ENCODE measurements at regions not wholly inside any gene's neighbourhood (a gene's known extent, or its start where the extent isn't known, plus 50 kb on each side); places are given as distances from the start of the nearest gene placed in this dataset.

DNA sequence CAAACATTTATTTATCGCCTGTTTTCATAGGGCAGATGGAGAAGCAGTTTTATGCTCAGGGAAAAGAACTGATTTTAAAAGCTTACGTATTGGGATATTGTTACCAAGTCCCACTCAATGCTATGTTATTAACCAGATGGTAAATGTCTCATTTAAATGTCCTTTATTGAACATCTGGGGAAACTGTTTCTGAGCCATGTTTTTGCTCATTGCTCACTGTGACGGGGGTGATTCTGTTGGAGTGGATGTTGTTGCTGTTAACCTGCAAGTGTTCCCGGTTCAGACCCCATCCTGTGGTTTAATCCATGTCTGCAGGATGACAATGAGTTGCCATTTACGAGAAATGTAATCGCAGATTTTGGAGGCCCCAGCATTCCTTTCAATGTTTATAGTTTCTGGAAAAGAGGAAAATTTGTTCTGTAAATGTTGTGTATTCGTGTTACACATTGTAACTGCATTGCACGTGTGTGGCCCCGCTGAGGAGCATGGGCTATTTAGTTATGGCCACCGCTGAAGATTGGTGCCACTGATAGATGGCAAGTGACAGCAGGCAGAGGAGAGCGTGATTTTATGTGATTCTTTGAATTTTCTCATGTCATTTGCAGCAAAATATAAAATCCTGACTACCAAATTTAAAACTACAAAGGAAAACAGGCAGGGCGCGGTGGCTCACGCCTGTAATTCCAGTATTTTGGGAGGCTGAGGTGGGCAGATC is 174.8 kb upstream of the COPS8 start:
- Histone ChIP-seq H2AFZ (ENCODE audit: low read depth, low read length) (no peak overlapping the region), H3K27ac (ENCODE audit: low read length) (no peak overlapping the region), H3K79me2 (replicated peaks; ENCODE audit: insufficient read depth, low read length) (no peaks in the 10 kb centered on the region), H3K36me3 (ENCODE audit: insufficient read depth, low read length) (no peaks in the 10 kb centered on the region), H3K9me2 (ENCODE audit: insufficient read depth, low read length) (no peaks in the 10 kb centered on the region), H3K4me3 (ENCODE audit: low read length) (no peak overlapping the region), H3K27me3 (ENCODE audit: insufficient read depth, low read depth, low read length) (no peaks in the 10 kb centered on the region), H4K20me1 (ENCODE audit: insufficient read depth) (no peaks in the 10 kb centered on the region), H3K4me2 (ENCODE audit: low read length) (no peak overlapping the region), H3K9me3 (ENCODE audit: low read length) (no peaks in the 10 kb centered on the region), H3K9ac (ENCODE audit: low read length) (no peak overlapping the region), H3F3A (ENCODE audit: insufficient read depth, low read length, poor library complexity, severe bottlenecking) (no peaks in the 10 kb centered on the region)
- TF ChIP-seq EZH2 (IDR thresholded peaks at IDR 0.05; ENCODE audit: borderline replicate concordance, insufficient read depth, low read length, poor library complexity, severe bottlenecking) (no peak), SMC3 (conservative IDR thresholded peaks at IDR 0.05; ENCODE audit: poor library complexity) (no peak)
- TF ChIP-seq, protein P1, sequence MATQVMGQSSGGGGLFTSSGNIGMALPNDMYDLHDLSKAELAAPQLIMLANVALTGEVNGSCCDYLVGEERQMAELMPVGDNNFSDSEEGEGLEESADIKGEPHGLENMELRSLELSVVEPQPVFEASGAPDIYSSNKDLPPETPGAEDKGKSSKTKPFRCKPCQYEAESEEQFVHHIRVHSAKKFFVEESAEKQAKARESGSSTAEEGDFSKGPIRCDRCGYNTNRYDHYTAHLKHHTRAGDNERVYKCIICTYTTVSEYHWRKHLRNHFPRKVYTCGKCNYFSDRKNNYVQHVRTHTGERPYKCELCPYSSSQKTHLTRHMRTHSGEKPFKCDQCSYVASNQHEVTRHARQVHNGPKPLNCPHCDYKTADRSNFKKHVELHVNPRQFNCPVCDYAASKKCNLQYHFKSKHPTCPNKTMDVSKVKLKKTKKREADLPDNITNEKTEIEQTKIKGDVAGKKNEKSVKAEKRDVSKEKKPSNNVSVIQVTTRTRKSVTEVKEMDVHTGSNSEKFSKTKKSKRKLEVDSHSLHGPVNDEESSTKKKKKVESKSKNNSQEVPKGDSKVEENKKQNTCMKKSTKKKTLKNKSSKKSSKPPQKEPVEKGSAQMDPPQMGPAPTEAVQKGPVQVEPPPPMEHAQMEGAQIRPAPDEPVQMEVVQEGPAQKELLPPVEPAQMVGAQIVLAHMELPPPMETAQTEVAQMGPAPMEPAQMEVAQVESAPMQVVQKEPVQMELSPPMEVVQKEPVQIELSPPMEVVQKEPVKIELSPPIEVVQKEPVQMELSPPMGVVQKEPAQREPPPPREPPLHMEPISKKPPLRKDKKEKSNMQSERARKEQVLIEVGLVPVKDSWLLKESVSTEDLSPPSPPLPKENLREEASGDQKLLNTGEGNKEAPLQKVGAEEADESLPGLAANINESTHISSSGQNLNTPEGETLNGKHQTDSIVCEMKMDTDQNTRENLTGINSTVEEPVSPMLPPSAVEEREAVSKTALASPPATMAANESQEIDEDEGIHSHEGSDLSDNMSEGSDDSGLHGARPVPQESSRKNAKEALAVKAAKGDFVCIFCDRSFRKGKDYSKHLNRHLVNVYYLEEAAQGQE (IDR thresholded peaks at IDR 0.05; ENCODE audit: borderline replicate concordance): no peak

DNA sequence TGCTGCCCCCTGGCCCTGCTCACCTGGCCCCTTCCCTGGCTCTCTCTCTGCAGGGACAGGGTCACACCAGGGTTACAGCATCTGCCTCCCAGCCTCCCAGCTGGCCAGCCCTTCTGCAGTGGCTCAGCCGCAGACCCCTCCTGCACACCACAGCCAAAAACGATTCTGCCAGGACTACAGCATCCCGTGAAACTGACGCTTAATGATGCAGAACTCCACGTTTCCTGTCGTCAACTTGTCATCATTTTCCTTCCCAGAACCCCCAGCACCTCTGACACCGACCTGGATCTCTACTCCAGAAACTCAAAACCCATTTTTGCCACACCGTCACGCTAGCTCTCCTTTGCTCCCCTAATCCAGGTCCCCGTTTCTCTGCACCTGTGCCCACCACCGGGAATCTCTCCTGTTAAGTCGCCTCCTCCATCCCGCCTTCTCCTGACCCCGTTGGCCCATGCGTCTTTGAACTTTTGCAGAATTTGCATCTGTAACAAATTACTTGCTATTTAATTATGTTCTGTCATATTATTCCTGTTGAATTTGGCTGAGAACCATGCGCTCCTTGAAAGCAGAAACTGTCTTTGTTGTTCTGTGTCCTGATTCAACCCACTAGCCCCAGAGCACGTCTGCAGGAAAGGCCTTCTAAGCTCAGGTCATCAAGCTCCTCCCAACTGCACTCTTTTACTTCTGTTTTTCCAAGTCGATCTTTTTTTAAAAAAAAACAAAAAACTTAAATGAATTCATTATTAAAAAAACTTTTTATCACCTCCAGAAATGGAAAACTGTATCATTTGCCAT is 173.2 kb upstream of the COPS8 start:
- H3K4me3 ChIP-seq (ENCODE audit: low read length): no peak overlapping the region
- TF ChIP-seq EZH2 (IDR thresholded peaks at IDR 0.05; ENCODE audit: borderline replicate concordance, insufficient read depth, low read length, poor library complexity, severe bottlenecking) (no peak), SMC3 (conservative IDR thresholded peaks at IDR 0.05; ENCODE audit: poor library complexity) (no peak), RAD21 (conservative IDR thresholded peaks at IDR 0.05) (no peak), POLR2AphosphoS5 (IDR thresholded peaks at IDR 0.05) (no peak), TAF1 (IDR thresholded peaks at IDR 0.05; ENCODE audit: low read depth) (no peak), MXI1 (conservative IDR thresholded peaks at IDR 0.05; ENCODE audit: poor library complexity, severe bottlenecking) (no peak), EP300 (conservative IDR thresholded peaks at IDR 0.05; ENCODE audit: poor library complexity, severe bottlenecking) (no peak)
- TF ChIP-seq, protein P1 (IDR thresholded peaks at IDR 0.05; ENCODE audit: borderline replicate concordance): no peak
- TF ChIP-seq, protein P2, sequence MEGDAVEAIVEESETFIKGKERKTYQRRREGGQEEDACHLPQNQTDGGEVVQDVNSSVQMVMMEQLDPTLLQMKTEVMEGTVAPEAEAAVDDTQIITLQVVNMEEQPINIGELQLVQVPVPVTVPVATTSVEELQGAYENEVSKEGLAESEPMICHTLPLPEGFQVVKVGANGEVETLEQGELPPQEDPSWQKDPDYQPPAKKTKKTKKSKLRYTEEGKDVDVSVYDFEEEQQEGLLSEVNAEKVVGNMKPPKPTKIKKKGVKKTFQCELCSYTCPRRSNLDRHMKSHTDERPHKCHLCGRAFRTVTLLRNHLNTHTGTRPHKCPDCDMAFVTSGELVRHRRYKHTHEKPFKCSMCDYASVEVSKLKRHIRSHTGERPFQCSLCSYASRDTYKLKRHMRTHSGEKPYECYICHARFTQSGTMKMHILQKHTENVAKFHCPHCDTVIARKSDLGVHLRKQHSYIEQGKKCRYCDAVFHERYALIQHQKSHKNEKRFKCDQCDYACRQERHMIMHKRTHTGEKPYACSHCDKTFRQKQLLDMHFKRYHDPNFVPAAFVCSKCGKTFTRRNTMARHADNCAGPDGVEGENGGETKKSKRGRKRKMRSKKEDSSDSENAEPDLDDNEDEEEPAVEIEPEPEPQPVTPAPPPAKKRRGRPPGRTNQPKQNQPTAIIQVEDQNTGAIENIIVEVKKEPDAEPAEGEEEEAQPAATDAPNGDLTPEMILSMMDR (IDR thresholded peaks at IDR 0.05; ENCODE audit: poor library complexity, severe bottlenecking): no peak
- no peak overlapping the region for H3K4me2 ChIP-seq (ENCODE audit: low read length)

More for the DNA sequence above, 173.2 kb upstream of the COPS8 start:
- no peak overlapping the region for H3K9ac ChIP-seq (ENCODE audit: low read length)
- no peaks in the 10 kb centered on the region for H3K9me3 ChIP-seq (ENCODE audit: low read length)
- H3K36me3 ChIP-seq (ENCODE audit: insufficient read depth, low read length): no peaks in the 10 kb centered on the region
- H3K27me3 ChIP-seq (ENCODE audit: insufficient read depth, low read depth, low read length): no peaks in the 10 kb centered on the region
- H2AFZ ChIP-seq (ENCODE audit: low read depth, low read length): no peak overlapping the region
- H4K20me1 ChIP-seq (ENCODE audit: insufficient read depth): no peaks in the 10 kb centered on the region
- H3F3A ChIP-seq (ENCODE audit: insufficient read depth, low read length, poor library complexity, severe bottlenecking): no peaks in the 10 kb centered on the region
- H3K79me2 ChIP-seq (replicated peaks; ENCODE audit: insufficient read depth, low read length): no peaks in the 10 kb centered on the region
- no peaks in the 10 kb centered on the region for H3K9me2 ChIP-seq (ENCODE audit: insufficient read depth, low read length)
- no peak overlapping the region for H3K27ac ChIP-seq (ENCODE audit: low read length)

Data from neural cell (in vitro differentiated cells).